T-helper 2 cell treated with Interferon-gamma antibody and Interleukin-4, amounts not matched to agents 5 μg/mL and 100 μg/mL, for 36 hours (primary cell): ENCODE measurements at regions not wholly inside any gene's neighbourhood (a gene's known extent, or its start where the extent isn't known, plus 50 kb on each side); places are given as distances from the start of the nearest gene placed in this dataset.
"Not testable (repeated sequence)": the region's sequence is repeated elsewhere in the genome, so short reads cannot be mapped to it uniquely, and the experiment has no call there.

Experiments used
- DNase-seq: peaks from one replicate; pipeline ENCODE4 v3.0.0; 2021; ENCODE audit warnings: low spot score
- H3K27ac Mint-ChIP-seq: one replicate; pipeline ENCODE4 v1.8.0; 2021; ENCODE audit warnings: mild to moderate bottlenecking, mixed read lengths
- H3K27me3 Mint-ChIP-seq: one replicate; pipeline ENCODE4 v1.8.0; 2021; ENCODE audit warnings: low read depth, mixed read lengths
- H3K36me3 Mint-ChIP-seq: one replicate; pipeline ENCODE4 v1.8.0; 2021; ENCODE audit warnings: low read depth, mixed read lengths
- H3K4me1 Mint-ChIP-seq: one replicate; pipeline ENCODE4 v1.8.0; 2021; ENCODE audit warnings: low read depth, mixed read lengths
- H3K4me3 Mint-ChIP-seq: one replicate; pipeline ENCODE4 v1.8.0; 2022; ENCODE audit warnings: mild to moderate bottlenecking, moderate library complexity, mixed read lengths
- H3K9me3 Mint-ChIP-seq: one replicate; pipeline ENCODE4 v1.8.0; 2021; ENCODE audit warnings: mixed read lengths

DNA sequence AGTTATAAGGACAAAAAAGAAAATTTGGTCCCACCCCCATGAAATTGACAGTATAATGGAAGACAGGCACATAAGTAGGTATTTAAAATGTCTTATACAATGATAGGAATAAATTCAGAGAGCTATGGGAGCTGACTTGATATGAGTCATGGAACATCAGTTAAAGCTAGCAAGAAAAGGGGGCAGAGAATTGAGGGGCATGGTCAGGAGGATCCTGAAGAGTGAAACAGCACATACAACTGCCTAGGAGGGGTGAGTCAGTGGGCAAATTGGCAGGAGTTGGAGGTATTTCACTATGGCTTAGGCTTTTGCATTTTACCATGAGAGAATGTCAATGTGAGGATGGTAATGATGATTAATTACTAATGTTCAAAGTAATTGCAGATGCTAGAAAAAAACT, 95.4 kb upstream of the BANK1 start:
- no peak overlapping the region for H3K4me3 Mint-ChIP-seq
- H3K4me1 Mint-ChIP-seq, result no peaks in the 10 kb centered on the region
- H3K27me3 Mint-ChIP-seq, result peaks cover 3% of the 10 kb centered on the region
- H3K36me3 Mint-ChIP-seq, result no peaks in the 10 kb centered on the region
- no peak for DNase-seq
- no peak overlapping the region for H3K27ac Mint-ChIP-seq
- H3K9me3 Mint-ChIP-seq, result no peaks in the 10 kb centered on the region

DNA sequence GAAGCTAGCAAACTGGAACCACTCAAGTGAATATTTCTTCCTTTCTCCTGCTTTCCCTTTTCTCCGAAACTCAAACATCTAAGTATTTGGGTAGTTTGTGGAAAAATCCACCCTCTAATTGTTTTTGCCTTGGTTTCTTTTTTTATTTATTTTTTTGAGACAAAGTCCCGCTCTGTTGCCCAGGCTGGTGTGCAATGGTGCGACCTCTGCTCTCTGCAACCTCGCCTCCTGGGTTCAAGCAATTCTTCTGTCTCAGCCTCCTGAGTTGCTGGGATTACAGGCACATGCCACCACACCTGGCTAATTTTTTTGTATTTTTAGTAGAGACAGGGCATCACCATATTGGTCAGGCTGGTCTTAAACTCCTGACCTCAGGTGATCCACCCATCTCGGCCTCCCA, 96.1 kb upstream of the BANK1 start:
- not testable (repeated sequence) for H3K9me3 Mint-ChIP-seq, H3K36me3 Mint-ChIP-seq, DNase-seq, H3K4me3 Mint-ChIP-seq, H3K27ac Mint-ChIP-seq, H3K4me1 Mint-ChIP-seq, H3K27me3 Mint-ChIP-seq

DNA sequence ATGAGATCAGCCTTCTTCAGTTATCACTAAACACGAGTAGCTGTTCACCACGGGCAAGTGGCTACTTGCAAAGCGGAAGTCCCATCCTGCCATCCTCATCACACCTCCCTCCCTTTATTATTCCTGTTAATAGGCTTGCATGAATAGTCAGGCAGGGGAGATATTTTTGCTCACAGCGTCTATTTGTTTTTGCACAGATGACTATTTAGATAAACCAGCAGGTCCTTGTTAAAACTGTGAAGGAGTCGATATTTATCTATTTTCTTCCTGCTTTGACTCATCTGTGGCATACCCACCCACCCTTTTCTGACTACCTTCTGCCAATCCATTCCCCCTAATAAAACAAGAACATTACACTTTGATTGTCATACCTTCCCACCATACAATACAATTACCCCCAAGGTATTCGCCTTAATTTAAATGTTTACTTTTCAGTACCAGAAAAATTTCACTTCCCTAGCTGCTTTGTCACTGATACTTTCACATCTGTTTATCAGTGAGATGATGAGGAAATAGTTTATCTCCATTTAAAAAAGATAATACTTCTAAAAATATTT, 96.6 kb upstream of the BANK1 start:
- Mint-ChIP-seq H3K4me3 (no peak overlapping the region), H3K9me3 (no peaks in the 10 kb centered on the region), H3K4me1 (no peaks in the 10 kb centered on the region), H3K27me3 (peaks cover 2% of the 10 kb centered on the region), H3K36me3 (no peaks in the 10 kb centered on the region), H3K27ac (no peak overlapping the region)
- DNase-seq, result no peak

DNA sequence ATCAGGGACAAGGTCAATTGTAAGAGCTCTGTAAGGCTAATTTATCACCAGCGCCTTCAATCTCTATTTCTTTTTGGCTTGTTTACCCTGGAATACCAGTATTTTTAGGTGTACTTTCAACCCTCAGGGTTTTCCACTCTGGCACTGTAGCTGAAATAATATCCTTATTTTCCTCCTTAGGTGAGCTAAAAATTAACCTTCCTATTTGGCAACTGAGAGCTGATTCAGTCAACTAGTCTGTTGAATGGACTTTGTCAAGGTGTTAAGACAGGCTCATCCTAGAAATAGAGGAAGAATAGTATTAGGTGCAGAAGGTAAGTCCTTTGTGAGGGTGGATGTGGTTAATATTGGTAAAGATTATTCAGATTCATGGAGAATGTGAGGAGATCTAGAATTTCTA, 101.3 kb upstream of the BANK1 start:
- H3K9me3 Mint-ChIP-seq, result no peaks in the 10 kb centered on the region
- no peaks in the 10 kb centered on the region for H3K36me3 Mint-ChIP-seq
- no peaks in the 10 kb centered on the region for H3K4me1 Mint-ChIP-seq

DNA sequence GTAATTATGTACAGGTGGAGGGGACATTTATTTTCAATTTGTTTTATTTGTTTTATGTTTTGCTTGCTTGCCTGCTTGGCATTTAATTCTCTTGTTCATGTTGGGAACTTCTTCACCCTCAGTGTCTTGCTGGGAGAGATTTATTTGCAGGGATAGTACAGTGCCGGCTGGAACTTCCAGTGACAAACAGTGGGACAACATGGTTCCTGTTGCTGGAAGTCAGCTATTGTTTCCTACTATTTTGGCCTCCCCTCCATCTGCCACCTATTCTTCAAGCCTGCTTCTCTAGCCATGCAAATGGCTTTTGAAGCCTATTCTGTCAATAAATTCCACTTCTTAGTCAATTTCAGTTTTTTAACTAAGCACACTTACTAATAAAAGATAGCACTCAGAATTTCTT, 105.4 kb upstream of the BANK1 start:
- no peak overlapping the region for H3K27ac Mint-ChIP-seq
- no peak for DNase-seq
- no peak overlapping the region for H3K4me3 Mint-ChIP-seq
- no peaks in the 10 kb centered on the region for H3K9me3 Mint-ChIP-seq
- peaks cover 2% of the 10 kb centered on the region for H3K27me3 Mint-ChIP-seq
- H3K36me3 Mint-ChIP-seq, result no peaks in the 10 kb centered on the region
- H3K4me1 Mint-ChIP-seq, result no peaks in the 10 kb centered on the region

More for the DNA sequence above, 101.3 kb upstream of the BANK1 start:
- H3K27ac Mint-ChIP-seq, result no peak overlapping the region
- no peak for DNase-seq
- no peak overlapping the region for H3K4me3 Mint-ChIP-seq
- H3K27me3 Mint-ChIP-seq, result peaks cover 4% of the 10 kb centered on the region

DNA sequence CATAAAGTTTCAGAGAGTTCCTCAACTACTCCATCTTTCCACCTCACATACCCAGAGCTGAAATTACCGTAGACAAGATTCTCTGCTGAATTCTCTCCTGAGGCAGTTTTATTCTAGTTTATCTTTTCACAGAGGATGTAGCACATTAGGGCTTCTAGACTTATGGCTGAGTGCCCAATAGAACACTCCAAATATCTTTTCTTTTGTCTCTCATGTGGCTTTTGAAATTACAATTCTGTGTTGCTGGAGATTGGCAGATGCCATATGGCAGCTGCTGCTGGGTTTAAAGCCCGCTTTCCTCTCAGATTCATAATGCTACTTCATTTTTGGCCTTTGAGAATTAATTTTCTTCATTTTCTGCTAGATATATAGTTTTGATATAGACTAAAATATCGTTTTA, 107.6 kb upstream of the BANK1 start:
- no peak for DNase-seq
- H3K4me1 Mint-ChIP-seq, result no peaks in the 10 kb centered on the region
- H3K36me3 Mint-ChIP-seq, result no peaks in the 10 kb centered on the region
- H3K27ac Mint-ChIP-seq, result no peak overlapping the region
- H3K9me3 Mint-ChIP-seq, result no peaks in the 10 kb centered on the region
- H3K4me3 Mint-ChIP-seq, result no peak overlapping the region
- peaks cover 2% of the 10 kb centered on the region for H3K27me3 Mint-ChIP-seq

DNA sequence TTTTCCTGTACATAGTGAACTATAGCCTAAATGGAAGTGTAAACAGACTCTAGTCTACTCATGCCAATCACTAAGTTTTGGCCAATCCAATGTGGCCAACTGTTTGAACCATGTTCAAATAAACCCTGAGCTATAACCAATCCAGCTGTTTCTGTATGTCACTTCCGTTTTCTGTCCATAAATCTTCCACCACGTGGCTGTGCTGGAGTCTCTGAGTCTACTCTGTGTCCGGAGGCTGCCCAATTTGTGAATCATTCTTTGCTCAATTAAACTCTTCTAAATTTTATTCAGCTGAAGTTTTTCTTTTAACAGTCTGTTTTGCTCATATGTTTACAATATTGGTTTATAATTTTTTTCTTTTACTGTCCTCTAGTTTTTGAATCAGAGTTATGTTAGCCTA, 112.3 kb upstream of the BANK1 start:
- no peaks in the 10 kb centered on the region for H3K27me3 Mint-ChIP-seq
- no peak for DNase-seq
- H3K4me1 Mint-ChIP-seq, result no peaks in the 10 kb centered on the region
- no peak overlapping the region for H3K4me3 Mint-ChIP-seq
- no peaks in the 10 kb centered on the region for H3K9me3 Mint-ChIP-seq
- H3K36me3 Mint-ChIP-seq, result no peaks in the 10 kb centered on the region
- H3K27ac Mint-ChIP-seq, result no peak overlapping the region

DNA sequence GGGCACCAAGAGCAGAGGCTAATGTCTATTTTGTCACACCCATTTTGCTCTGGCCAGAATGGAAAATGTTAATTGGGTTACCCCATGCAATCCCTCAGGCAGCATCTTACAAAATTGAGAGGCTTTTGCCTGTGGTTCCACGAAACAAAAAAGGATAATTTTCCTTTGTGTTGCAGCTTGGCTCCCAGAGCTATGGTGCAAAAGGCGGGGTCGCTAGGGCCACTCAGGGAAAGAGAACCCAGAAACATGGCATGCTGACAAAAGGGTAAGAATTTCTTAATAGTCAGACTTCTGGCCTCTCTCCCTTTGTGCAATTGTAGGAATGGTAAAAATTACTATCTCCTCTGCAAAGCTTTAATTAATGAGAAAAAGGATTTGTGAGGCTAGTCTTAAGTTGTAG, 119.6 kb upstream of the BANK1 start:
- H3K4me1 Mint-ChIP-seq, result no peaks in the 10 kb centered on the region
- H3K27me3 Mint-ChIP-seq, result no peaks in the 10 kb centered on the region
- no peaks in the 10 kb centered on the region for H3K9me3 Mint-ChIP-seq
- H3K27ac Mint-ChIP-seq, result no peak overlapping the region
- no peaks in the 10 kb centered on the region for H3K36me3 Mint-ChIP-seq
- no peak overlapping the region for H3K4me3 Mint-ChIP-seq
- DNase-seq, result no peak

DNA sequence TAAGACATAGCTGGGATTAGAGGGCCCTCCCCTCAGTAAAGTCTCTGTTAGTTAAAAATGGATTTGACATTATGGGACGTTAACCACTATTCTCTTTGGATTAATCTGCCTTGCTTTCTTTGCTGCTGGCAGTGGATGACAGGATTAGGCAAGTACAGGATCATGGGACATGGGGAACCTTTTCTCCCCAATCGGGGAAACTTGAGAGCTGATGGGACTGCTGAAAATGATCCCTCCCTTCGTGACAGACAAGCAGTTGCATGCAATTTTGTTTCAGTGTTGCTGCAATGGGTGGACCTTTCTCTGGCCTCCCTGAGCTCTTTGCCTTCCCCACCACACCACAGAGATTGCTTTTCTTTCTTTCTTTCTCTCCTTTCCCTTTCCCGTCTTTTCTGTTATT, 120.2 kb upstream of the BANK1 start:
- Mint-ChIP-seq H3K36me3 (no peaks in the 10 kb centered on the region), H3K27ac (no peak overlapping the region), H3K9me3 (no peaks in the 10 kb centered on the region), H3K4me1 (no peaks in the 10 kb centered on the region), H3K4me3 (no peak overlapping the region), H3K27me3 (no peaks in the 10 kb centered on the region)
- no peak for DNase-seq

DNA sequence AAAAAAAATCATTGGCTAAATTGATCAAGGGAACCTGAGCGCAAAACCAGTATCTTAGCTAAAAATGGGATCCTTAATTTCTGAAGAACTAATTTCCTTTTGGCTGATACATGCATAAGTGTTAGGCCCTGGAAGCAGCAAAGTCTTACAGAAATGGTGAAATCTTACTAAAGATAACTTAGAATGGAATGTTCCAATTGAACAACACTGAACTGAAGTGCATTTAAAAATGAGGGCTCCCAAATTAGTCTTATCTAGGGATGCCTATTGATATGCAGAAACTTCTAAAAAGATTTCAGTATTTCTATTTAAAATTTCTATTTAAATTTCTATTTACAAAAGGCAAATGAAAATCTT, 120.7 kb upstream of the BANK1 start:
- H3K36me3 Mint-ChIP-seq, result no peaks in the 10 kb centered on the region
- DNase-seq, result no peak
- H3K4me3 Mint-ChIP-seq, result no peak overlapping the region
- H3K9me3 Mint-ChIP-seq, result no peaks in the 10 kb centered on the region
- no peaks in the 10 kb centered on the region for H3K27me3 Mint-ChIP-seq
- H3K27ac Mint-ChIP-seq, result no peak overlapping the region
- no peaks in the 10 kb centered on the region for H3K4me1 Mint-ChIP-seq

DNA sequence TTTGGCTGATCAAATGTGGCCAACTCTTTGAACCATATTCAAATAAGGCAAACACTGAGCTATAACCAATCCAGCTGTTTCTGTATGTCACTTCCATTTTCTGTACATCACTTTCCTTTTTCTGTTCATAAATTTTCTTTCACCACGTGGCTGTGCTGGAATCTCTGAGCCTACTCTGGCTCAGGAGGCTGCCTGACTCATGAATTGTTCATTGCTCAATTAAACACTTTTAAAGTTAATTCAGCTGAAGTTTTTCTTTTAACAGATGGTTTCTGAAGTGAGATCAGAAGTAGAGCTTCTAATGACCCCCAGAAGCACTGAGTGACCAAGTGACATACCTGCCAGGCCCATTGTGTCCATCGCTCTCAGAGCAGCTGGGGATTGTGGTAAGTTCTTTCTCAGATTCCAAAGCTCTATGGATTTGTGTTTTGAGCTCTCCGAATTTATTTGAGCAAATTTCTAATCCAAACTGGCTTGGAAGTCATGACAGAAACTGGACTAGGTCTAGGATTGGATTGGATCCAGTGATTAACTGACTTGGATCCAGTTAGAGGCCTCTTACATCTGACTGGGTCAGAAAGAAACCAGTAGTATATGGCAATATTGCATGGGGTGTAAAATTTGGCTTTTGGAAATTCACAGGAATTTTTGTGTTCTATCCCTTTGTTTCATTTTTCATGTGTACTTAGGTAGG, 121.2 kb upstream of the BANK1 start:
- no peaks in the 10 kb centered on the region for H3K36me3 Mint-ChIP-seq
- H3K4me3 Mint-ChIP-seq, result no peak overlapping the region
- H3K27ac Mint-ChIP-seq, result no peak overlapping the region
- peaks cover 1% of the 10 kb centered on the region for H3K27me3 Mint-ChIP-seq
- H3K4me1 Mint-ChIP-seq, result no peaks in the 10 kb centered on the region
- DNase-seq, result no peak
- no peaks in the 10 kb centered on the region for H3K9me3 Mint-ChIP-seq

DNA sequence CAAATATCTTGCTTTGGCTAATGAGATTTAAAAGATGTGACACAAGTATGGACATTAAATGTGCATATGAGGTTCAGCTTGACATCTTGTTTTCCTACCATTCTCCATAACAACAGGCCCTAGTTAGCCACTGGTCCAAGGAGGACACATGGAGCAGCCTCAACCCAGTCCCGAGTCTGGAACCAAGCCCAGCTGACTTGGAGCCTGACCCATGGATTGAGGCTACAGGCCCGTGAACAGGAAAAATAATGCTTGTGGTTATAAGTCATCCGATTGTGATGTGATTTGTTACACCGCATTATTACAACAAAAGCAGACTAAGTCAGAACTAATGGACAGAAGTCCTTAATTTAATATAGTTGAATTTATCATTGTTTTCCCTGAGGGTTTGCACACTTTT, 123.2 kb upstream of the BANK1 start:
- H3K4me3 Mint-ChIP-seq, result no peak overlapping the region
- no peak overlapping the region for H3K27ac Mint-ChIP-seq
- no peaks in the 10 kb centered on the region for H3K9me3 Mint-ChIP-seq
- H3K36me3 Mint-ChIP-seq, result no peaks in the 10 kb centered on the region
- H3K27me3 Mint-ChIP-seq, result peaks cover 2% of the 10 kb centered on the region
- no peak for DNase-seq
- no peaks in the 10 kb centered on the region for H3K4me1 Mint-ChIP-seq

DNA sequence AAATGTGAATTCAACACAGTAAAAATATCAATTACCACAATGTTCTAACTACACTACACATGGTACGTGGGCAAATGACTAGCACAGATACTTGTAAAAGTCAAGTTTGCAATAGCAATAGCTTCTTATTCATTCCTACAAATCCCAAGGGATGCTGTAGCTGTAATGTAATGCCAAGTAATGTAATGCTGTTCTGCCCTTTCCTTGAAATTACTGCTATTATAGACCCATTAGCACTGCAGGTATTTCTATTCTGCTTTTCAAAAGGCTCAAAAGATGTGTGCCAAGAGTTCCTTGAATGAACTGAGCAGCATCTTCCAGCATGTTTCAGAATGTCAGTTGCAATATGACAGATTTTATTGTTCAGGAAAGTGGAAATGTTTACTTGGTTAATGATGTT, 129.9 kb upstream of the BANK1 start:
- DNase-seq, result no peak
- no peaks in the 10 kb centered on the region for H3K9me3 Mint-ChIP-seq
- H3K4me1 Mint-ChIP-seq, result no peaks in the 10 kb centered on the region
- H3K4me3 Mint-ChIP-seq, result no peak overlapping the region
- peaks cover 2% of the 10 kb centered on the region for H3K27me3 Mint-ChIP-seq
- H3K36me3 Mint-ChIP-seq, result no peaks in the 10 kb centered on the region
- no peak overlapping the region for H3K27ac Mint-ChIP-seq

DNA sequence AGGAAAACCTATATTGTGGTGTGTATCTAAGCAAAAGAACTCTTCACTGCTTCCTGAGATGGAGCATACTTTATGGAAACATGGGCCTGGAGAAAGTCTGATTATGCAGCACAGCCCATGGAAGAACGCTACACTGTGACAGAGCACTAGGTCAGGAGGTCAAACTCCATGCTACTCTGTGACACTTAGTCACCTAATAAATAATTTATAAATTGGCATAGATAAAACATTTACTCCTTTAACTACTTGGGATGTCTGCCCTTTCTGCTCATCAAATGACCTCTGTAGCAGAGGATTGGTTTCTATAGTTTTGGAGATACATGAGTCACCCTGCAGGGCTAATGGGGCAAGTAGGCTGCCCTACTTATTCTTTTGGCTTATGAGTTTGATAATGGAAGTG, 134.7 kb upstream of the BANK1 start:
- no peaks in the 10 kb centered on the region for H3K27me3 Mint-ChIP-seq
- H3K4me1 Mint-ChIP-seq, result no peaks in the 10 kb centered on the region
- no peak overlapping the region for H3K4me3 Mint-ChIP-seq
- no peaks in the 10 kb centered on the region for H3K9me3 Mint-ChIP-seq
- DNase-seq, result no peak
- H3K27ac Mint-ChIP-seq, result no peak overlapping the region
- H3K36me3 Mint-ChIP-seq, result no peaks in the 10 kb centered on the region

DNA sequence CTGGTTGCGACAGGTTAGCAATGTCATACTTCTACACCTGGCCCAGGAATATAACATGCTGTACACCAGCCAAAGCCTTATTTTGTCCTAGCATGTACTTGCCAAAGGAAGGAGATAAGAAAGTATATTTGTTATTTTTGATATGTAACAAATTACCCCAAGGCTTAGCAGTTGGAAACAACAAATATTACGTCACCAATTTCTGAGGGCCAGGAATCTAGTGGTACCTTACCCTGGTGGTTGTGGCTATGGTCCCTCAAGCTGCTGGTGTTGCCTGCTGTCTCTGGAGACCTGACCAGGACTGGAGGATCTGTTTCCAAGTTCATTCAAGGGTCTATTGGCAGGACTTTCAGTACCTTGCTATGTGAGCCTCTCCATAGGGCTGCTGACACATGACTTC, 135.5 kb upstream of the BANK1 start:
- Mint-ChIP-seq H3K4me3 (no peak overlapping the region), H3K27me3 (no peaks in the 10 kb centered on the region), H3K27ac (no peak overlapping the region), H3K4me1 (no peaks in the 10 kb centered on the region), H3K9me3 (no peaks in the 10 kb centered on the region), H3K36me3 (no peaks in the 10 kb centered on the region)
- DNase-seq, result no peak
